NCI-H146 treated with DMSO at 0.1 percent for 48 hours (cell line): ENCODE measurements at regions not wholly inside any gene's neighbourhood (a gene's known extent, or its start where the extent isn't known, plus 50 kb on each side); places are given as distances from the start of the nearest gene placed in this dataset.
"Not testable (repeated sequence)": the region's sequence is repeated elsewhere in the genome, so short reads cannot be mapped to it uniquely, and the experiment has no call there.

Experiments used
- DNase-seq: peaks from one replicate; lab custom pipeline; 2025; ENCODE audit not compliant: unreplicated experiment; lab: John Stamatoyannopoulos, UW

DNA sequence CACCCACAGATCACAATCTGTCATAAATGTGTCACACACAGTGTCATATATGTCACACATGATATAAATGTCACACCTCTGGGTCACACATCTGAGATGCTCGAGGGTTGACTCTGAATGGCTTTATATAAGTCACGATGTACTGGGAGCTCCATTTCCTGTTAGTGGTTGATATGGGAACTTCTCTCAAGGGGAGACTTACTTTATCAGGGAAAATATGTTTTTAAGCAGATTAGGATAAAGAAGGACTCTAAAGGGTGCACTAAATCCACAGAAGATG is 83.9 kb upstream of the MEF2A start:
- DNase-seq: no peak

GRCh38 chr15:99482993-99483392 is 82.8 kb upstream of the MEF2A start:
- DNase-seq: no peak

DNA sequence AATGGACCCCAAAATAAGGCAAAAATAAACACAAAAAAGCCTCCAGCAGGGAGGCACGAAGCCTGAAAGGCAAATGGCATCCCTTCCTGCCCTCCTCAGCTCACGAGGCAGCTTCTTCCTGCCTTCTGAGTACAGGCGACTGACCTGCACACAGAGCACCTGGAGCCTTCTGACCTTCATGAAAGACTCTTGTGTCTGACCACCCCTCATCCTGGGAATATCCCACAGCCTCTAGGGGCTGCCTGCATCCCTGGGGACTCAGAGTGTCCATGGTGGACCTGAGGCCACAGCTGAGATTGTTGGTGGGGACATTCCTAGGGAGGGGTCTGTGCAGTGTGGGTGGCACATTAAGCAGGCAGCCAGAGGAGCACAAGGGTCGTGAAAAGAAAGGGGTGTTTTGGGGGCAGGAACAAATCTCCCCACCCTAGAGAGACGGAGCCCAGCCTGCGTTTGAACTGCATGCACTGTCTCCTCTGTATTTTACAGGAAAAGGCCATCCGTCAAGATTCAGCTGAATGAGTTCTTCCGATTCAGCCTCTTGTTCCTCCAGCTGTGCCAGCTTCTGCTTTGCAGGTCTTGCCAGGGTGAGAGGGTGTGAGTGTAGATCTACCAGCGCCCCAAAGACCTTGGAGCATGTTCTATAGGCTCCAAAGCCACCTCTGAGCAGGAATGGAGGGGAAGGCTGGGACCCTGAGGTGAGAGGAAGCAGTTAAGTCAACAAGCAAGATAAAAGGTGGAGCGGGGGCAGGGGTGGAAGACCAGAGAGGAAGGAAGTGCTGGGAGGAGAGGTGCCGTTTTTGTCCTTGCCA is 80.4 kb upstream of the MEF2A start:
- DNase-seq: no peak

GRCh38 chr15:99485992-99486370 is 79.8 kb upstream of the MEF2A start:
- no peak for DNase-seq

GRCh38 chr15:99486371-99487336 is 79.1 kb upstream of the MEF2A start:
- DNase-seq: peak; percentile 23

GRCh38 chr15:99487337-99487730 is 78.5 kb upstream of the MEF2A start:
- DNase-seq: no peak

DNA sequence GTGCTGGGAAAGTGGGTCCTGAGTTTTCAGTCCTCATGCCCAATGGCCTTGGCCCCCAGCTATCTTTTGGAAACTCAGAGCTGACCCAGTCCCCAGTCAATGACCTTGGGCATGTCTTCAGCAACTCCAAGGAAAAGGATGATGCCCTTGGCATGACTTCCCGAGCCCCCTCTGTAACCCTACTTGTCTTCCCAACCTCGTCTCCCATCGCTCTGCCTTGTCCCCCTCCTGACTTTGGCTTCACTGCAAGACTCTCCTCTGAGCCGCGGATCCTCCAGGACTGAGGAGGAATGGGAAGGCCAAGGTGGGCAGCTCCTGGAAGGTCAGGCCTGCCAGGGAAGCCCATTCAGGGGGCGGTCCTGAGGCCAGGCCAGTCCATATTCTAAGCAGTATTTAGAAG is 73.5 kb upstream of the MEF2A start:
- DNase-seq: no peak

DNA sequence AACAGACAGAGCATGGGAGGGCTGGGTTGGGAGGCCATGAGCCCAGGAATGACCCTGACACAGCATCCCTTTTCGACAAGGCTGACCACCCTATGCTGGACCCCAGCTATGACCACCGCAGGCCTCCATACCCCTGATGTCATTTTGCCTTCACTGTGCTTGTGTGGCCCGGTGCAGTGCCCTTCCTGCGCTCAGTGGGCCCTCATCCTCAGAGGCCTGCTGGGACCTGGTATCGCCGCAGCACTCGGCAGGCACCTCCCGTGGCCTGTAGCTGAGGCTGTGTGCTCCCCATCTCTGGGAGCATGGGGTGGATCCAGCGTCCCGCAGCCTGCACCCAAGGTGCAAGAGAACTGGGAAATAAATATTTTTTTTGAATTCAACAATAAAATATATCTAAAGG is 73.1 kb upstream of the MEF2A start:
- DNase-seq: no peak

DNA sequence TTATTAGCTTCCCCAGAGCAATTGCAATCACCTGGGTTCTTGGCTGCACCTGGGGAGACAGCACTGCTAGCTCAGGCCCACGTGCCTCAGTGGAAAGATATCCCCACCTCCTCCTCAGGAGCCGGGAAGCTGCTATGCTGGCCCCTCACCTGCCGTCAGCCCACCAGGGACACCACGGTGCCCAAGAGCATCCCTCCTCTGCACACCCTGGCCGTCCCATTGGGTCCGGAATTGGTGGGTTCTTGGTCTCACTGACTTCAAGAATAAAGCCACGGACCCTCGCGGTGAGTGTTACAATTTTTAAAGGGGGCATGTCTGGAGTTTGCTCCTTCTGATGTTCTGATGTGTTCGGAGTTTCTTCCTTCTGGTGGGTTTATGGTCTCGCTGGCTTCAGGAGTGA is 72.3 kb upstream of the MEF2A start:
- DNase-seq: no peak

- not testable (repeated sequence) for DNase-seq
These were observed 71.1 kb upstream of the MEF2A start for GRCh38 chr15:99494536-99495233.

GRCh38 chr15:99495430-99496301 is 70.1 kb upstream of the MEF2A start:
- DNase-seq: no peak

DNA sequence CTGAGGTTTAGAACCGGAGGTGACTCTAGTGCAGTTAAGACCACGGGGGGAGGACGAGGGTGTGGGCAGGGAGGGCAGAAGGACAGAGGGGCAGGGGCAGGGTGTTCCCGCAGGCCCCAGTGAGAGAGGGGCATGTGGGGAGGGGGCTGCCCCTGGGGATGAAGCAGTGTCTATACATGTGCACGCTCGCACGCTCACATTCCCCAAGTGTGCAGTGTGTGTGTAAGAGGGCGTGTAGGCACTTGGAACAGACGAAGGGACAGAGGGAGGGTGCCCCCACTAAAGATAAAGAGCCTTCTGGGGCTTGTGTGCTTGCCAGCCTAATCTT is 69.5 kb upstream of the MEF2A start:
- DNase-seq: no peak

- DNase-seq: no peak
These were observed 63.6 kb upstream of the MEF2A start for GRCh38 chr15:99502182-99502581.

DNA sequence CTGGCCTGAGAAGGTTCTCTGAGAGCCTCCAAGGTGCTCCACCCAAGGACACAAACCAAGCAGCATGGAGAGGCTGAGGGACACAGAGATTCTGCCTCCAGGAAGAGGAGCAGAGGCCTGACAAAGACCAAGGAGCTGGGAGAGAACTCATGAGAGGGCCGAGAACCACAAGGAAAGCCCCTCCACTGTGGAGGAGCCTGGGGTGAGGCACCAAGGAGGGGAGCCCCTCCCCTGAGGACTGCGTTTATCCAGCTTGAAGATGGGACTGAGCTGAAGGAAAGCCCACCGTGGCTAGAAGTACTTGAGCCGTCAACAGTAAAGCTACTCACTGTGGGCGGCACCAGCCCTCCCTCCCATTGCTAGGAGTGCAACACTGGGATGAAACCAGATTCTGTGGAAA is 63.1 kb upstream of the MEF2A start:
- DNase-seq: no peak

DNA sequence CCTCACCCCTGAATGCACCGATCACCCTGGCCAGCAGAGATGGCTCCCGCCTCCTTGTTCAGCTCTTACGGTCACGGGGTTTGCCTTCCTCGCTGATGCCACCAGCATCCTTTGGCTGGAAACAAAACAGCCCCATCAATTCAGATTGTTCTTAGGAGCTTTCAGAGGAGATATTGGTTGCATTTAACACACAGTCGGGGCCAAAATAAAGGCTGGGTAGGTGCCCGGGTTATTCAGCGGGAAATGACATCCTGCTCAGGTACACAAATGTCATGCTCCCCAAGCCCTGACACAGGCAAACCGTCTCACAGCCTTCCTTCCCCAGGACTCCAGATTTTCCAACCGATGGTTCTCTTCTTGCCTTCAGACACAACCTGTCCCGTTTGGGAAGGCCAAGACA is 62.4 kb upstream of the MEF2A start:
- no peak for DNase-seq

DNA sequence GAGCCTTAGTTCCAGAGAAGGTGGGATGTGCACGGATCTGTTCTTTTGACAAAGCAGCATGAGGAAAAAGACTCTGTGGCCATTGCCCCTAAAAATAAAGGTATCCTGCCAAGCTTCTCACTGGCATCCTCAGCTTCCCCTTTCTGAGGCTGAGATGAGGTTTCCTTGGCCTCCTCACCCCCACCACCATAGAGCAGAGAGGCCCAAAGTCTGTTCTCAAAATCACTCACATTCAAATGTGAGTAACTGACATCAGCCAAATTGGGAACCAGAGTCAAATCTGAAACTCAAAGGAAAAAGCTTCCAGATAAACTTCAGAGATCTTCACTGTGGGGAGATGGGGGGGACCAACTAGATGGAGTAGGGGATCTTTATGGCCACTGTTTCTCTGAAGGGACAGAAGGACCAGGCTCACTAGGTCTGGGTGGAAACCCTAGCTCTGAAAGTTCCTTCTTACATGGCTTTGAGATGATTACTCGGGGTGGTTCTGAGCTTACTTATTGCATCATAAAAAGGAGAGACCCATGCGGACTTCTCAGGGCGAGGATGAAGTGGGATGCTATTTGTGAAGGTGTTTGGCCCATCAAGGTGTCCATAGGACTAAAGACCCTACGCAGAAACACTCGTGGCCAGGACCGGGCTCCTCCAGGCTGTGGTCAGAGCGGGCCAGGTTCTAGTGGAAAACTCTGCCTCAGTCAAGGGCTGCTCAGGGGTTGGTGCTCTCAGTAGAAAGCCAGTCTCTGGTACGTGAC is 61.5 kb upstream of the MEF2A start:
- DNase-seq: no peak

DNA sequence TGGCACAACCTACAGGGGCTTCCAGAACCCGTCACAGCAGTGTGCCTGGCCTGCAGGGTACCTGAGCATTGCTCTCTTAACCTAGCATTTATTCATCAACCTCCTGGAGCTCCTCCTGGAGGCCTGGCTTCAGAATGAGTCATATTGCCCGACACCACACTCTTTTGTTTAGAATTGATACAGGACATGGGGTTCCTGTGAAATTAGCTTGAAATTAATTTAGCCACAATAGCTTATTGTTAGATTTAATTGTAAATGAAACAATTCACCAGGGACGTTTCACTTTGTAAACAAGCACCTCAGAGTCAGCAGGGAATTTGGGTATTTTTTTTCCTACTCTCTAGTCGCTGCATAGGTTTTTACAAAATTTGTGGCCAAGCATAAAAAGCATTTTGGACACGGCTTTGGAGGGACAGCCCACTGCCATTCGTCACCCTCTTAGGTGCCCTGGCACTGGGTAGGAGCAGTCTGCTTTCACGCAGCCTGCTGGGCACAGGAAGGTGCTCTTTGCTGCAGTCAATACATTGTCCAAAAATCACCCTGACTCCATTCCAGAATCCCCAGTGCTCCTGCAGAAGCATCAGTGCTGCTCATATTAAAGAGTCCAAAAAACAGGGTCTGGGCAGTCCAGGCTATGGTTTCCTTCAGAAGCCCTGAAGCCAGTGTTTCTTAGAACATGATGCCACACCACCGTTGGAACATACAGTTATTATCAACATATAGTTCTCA is 60.8 kb upstream of the MEF2A start:
- no peak for DNase-seq

DNA sequence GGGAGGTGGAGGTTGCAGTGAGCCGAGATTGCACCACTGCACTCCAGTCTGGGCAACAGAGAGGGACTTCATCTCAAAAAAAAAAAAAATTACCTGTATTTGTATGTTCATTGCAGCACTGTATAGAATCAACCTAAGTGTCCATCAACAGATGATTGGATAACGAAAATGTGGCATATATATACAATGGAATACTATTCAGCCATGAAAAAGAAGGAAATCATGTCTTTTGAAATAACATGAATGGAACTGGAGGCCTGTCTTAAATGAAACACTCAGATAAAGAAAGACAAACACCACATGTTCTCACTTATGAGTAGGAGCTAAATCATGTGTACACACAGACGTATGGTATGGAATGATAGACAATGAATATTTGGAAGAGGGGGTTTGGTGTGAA is 59.4 kb upstream of the MEF2A start:
- DNase-seq: no peak

GRCh38 chr15:99507016-99507503 is 58.7 kb upstream of the MEF2A start:
- DNase-seq: no peak
